Ishikawa (cell line): ENCODE measurements at regions not wholly inside any gene's neighbourhood (a gene's known extent, or its start where the extent isn't known, plus 50 kb on each side); places are given as distances from the start of the nearest gene placed in this dataset.

Source experiments
- CEBPB ChIP-seq: IDR thresholded peaks from 2 replicates; pipeline ENCODE4 v1.6.1; 2012
- CREB1 ChIP-seq: IDR thresholded peaks from 2 replicates; pipeline ENCODE4 v1.6.1; 2012; ENCODE audit warnings: low read depth
- EGR1 ChIP-seq: IDR thresholded peaks from 2 replicates; pipeline ENCODE4 v1.6.1; 2012
- EP300 ChIP-seq: IDR thresholded peaks from 2 replicates; pipeline ENCODE4 v1.6.1; 2012; ENCODE audit warnings: borderline replicate concordance
- FOXM1 ChIP-seq: IDR thresholded peaks from 2 replicates; pipeline ENCODE4 v1.6.1; 2012; ENCODE audit warnings: low read depth, borderline replicate concordance
- MAX ChIP-seq: IDR thresholded peaks from 2 replicates; pipeline ENCODE4 v1.6.1; 2012
- NFIC ChIP-seq: IDR thresholded peaks from 2 replicates; pipeline ENCODE4 v1.6.1; 2012
- RAD21 ChIP-seq: IDR thresholded peaks from 2 replicates; pipeline ENCODE4 v1.6.1; 2012; ENCODE audit warnings: low read depth
- TAF1 ChIP-seq: IDR thresholded peaks from 2 replicates; pipeline ENCODE4 v1.6.1; 2012; ENCODE audit warnings: low read depth, mild to moderate bottlenecking
- TCF12 ChIP-seq: IDR thresholded peaks from 2 replicates; pipeline ENCODE4 v1.6.1; 2012; ENCODE audit warnings: low read depth
- TEAD4 ChIP-seq: IDR thresholded peaks from 2 replicates; pipeline ENCODE4 v1.6.1; 2012
- YY1 ChIP-seq: IDR thresholded peaks from 2 replicates; pipeline ENCODE4 v1.6.1; 2012; ENCODE audit warnings: low read depth
- ZBTB7A ChIP-seq: IDR thresholded peaks from 2 replicates; pipeline ENCODE4 v1.6.1; 2012; ENCODE audit warnings: low read depth
- TF ChIP-seq, protein P1 (sequence below): IDR thresholded peaks from 2 replicates; pipeline ENCODE4 v1.6.1; 2012; ENCODE audit warnings: low read depth, mild to moderate bottlenecking
- TF ChIP-seq, protein P2 (sequence below): IDR thresholded peaks from 2 replicates; pipeline ENCODE4 v1.6.1; 2012

DNA sequence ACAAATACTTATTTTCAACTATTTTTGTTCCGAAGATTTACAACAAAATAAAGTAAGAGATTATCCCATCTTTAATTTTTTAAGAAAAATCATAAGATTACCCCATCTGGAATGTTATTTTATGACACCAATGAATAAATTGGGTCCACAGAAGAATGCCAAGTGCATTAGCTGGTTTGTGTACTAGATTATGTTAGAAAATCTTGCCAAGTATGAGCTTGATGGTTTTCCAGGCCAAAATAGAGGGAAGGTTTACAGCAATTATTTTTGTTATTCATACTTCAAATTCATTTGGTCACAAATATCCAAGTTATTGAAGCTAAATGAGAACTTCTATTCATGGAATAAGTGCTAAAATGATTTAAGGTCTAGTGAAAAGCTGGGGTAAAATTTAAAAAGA is 109.4 kb upstream of the DMRTA1 start:
- TF ChIP-seq NFIC (no peak), EP300 (no peak), MAX (no peak), YY1 (no peak), CEBPB (no peak), FOXM1 (no peak), TEAD4 (no peak), RAD21 (no peak), TAF1 (no peak), CREB1 (no peak), EGR1 (no peak), TCF12 (no peak), ZBTB7A (no peak)
- TF ChIP-seq, protein P1, sequence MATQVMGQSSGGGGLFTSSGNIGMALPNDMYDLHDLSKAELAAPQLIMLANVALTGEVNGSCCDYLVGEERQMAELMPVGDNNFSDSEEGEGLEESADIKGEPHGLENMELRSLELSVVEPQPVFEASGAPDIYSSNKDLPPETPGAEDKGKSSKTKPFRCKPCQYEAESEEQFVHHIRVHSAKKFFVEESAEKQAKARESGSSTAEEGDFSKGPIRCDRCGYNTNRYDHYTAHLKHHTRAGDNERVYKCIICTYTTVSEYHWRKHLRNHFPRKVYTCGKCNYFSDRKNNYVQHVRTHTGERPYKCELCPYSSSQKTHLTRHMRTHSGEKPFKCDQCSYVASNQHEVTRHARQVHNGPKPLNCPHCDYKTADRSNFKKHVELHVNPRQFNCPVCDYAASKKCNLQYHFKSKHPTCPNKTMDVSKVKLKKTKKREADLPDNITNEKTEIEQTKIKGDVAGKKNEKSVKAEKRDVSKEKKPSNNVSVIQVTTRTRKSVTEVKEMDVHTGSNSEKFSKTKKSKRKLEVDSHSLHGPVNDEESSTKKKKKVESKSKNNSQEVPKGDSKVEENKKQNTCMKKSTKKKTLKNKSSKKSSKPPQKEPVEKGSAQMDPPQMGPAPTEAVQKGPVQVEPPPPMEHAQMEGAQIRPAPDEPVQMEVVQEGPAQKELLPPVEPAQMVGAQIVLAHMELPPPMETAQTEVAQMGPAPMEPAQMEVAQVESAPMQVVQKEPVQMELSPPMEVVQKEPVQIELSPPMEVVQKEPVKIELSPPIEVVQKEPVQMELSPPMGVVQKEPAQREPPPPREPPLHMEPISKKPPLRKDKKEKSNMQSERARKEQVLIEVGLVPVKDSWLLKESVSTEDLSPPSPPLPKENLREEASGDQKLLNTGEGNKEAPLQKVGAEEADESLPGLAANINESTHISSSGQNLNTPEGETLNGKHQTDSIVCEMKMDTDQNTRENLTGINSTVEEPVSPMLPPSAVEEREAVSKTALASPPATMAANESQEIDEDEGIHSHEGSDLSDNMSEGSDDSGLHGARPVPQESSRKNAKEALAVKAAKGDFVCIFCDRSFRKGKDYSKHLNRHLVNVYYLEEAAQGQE = no peak
- TF ChIP-seq, protein P2, sequence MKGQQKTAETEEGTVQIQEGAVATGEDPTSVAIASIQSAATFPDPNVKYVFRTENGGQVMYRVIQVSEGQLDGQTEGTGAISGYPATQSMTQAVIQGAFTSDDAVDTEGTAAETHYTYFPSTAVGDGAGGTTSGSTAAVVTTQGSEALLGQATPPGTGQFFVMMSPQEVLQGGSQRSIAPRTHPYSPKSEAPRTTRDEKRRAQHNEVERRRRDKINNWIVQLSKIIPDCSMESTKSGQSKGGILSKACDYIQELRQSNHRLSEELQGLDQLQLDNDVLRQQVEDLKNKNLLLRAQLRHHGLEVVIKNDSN = no peak

- TF ChIP-seq EP300 (no peak), MAX (no peak)
Measured at GRCh38 chr9:22342491-22343217, 104.0 kb upstream of the DMRTA1 start.

DNA sequence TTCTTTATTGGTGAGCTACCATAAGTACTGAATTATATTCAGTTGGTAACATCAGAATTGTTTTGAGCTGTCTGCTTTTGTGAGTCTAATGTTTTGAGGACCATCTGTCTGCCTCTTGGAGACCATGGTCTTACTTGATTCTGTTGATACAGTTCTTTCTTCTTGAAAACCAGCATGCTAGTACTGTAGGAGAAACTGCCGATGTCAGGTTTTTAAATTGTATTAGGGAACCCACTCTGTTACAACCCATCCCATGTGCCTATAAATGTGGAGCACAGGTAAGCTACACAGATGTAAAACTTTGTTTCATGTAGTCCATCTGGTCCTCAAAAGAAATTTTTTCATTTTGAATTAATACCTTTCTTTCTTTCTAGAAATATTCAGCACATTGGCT is 103.4 kb upstream of the DMRTA1 start:
- TF ChIP-seq CREB1 = no peak
- no peak for TF ChIP-seq EGR1
- TF ChIP-seq CEBPB = no peak
- no peak for TF ChIP-seq TEAD4
- no peak for TF ChIP-seq FOXM1
- no peak for TF ChIP-seq YY1
- TF ChIP-seq ZBTB7A = no peak
- TF ChIP-seq TCF12 = no peak
- no peak for TF ChIP-seq RAD21
- TF ChIP-seq EP300 = no peak
- TF ChIP-seq, protein P2 = no peak
- no peak for TF ChIP-seq MAX
- TF ChIP-seq NFIC = no peak
- TF ChIP-seq, protein P1 = no peak
- TF ChIP-seq TAF1 = no peak

DNA sequence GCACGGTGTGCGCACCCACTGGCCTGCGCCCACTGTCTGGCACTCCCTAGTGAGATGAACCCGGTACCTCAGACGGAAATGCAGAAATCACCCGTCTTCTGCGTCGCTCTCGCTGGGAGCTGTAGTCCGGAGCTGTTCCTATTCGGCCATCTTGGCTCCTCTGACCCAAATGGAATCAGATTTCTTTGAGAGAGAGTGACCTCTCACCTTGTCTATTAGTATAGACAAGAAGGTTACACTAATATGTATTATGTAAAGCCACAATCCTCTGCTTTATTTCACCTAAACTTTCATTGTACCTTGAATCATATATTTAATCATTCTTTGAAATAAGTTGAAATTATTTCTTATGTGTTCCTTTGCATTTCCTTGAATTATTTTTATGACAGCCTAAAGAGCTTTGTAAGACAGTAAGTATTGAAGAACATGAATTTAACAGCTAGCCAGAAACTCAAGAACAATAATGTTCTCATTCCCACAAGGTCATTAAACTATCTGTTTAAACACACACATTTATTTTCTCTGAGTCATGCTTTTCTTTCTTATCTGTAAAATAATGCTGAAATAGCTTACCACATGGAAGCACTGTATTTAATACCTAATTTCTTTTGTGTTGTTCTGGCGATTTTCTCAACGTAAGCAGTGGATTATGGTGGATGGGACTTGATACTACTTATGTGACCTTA is 91.8 kb upstream of the DMRTA1 start:
- TF ChIP-seq MAX = no peak

DNA sequence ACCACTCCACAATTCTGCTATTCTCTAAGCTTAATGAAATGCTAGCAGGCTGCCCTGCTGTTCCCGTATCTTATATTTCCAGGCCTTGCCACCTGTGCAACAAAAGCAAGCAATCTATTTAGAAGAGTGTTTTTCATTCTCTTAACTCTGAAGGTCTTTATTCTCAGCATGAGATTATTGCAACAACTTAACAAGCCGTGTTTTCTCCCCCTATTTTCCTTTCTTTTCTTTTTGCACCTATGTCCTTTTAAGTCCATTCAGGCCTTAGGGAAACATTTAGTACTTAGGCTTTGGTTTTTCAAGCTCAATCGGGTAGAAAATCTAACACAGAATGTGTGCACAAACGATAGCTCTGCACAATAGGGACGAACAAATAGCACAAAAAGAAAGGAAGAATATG is 89.6 kb upstream of the DMRTA1 start:
- TF ChIP-seq ZBTB7A (no peak), TCF12 (no peak), EGR1 (no peak), TEAD4 (no peak), CEBPB (no peak), EP300 (no peak)

DNA sequence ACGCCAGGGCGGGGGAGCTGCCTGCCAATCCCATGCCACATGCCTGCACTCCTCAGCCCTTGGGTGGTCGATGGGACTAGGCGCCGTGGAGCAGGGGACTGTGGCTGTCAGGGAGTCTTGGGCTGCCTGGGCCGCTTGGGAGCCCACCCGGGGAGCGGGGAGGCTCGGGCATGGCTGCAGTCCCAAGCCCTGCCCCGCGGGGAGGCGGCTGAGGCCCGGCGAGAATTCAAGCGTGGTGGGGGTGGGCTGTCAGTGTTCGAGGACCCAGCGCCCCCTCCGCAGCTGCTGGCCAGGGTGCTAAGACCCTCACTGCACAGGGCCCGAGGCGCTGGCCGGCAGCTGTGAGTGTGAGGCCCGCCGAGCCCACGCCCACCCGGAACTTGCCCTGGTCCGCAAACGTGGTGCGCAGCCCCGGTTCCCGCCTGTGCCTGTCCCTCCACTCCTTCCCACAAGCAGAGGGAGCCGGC is 83.2 kb upstream of the DMRTA1 start:
- TF ChIP-seq TAF1 (no peak), MAX (no peak), FOXM1 (no peak), EGR1 (no peak), ZBTB7A (no peak), CEBPB (no peak), EP300 (no peak), CREB1 (no peak), YY1 (no peak), TCF12 (no peak), NFIC (no peak), TEAD4 (no peak), RAD21 (no peak)
- TF ChIP-seq, protein P2 = no peak
- TF ChIP-seq, protein P1 = no peak
